Esophagus (tissue), 2 donors: ENCODE measurements at regions not wholly inside any gene's neighbourhood (a gene's known extent, or its start where the extent isn't known, plus 50 kb on each side); places are given as distances from the start of the nearest gene placed in this dataset.

Source experiments
- H3K27ac ChIP-seq, 2 donors: one replicate each; pipeline ENCODE4 v1.5.1; 2013; ENCODE audit warnings: low read depth in 2 of 2, mild to moderate bottlenecking in 2 of 2, inconsistent platforms in 1 of 2, low read length in 1 of 2, moderate library complexity in 1 of 2
- H3K27me3 ChIP-seq, 2 donors: one replicate each; pipeline ENCODE4 v1.6.1; 2013; ENCODE audit warnings: low read length in 2 of 2, control low read depth in 1 of 2, mild to moderate bottlenecking in 1 of 2; ENCODE audit not compliant: insufficient read depth in 2 of 2, control insufficient read depth in 1 of 2
- H3K36me3 ChIP-seq, 2 donors: one replicate each; pipeline ENCODE4 v1.6.1; 2013; ENCODE audit warnings: low read length in 1 of 2; ENCODE audit not compliant: control insufficient read depth in 2 of 2, insufficient read depth in 2 of 2
- H3K4me1 ChIP-seq, 2 donors: one replicate each; pipeline ENCODE4 v1.6.1; 2013; ENCODE audit warnings: low read length in 1 of 2; ENCODE audit not compliant: control insufficient read depth in 2 of 2, insufficient read depth in 2 of 2
- H3K4me3 ChIP-seq, 2 donors: one replicate each; pipeline ENCODE4 v1.5.1; 2013; ENCODE audit warnings: low read length in 2 of 2, mild to moderate bottlenecking in 2 of 2, low read depth in 1 of 2, moderate library complexity in 1 of 2
- H3K9me3 ChIP-seq, 2 donors: one replicate each; pipeline ENCODE4 v1.6.1; 2013; ENCODE audit warnings: mild to moderate bottlenecking in 2 of 2, low read depth in 1 of 2, low read length in 1 of 2, moderate library complexity in 1 of 2; ENCODE audit not compliant: control insufficient read depth in 2 of 2, insufficient read depth in 1 of 2
- WGBS, 2 donors: extraction: QIAGEN DNeasy Blood & Tissue Kit; methylation state at CpG; one replicate each; pipeline ENCODE4 v1.1.7; 2013; 5-methylcytosine and 5-hydroxymethylcytosine counted together
- donor health status: healthy with polysubstance abuse.
- donor health status: Bipolar disorder and iron deficiency.

DNA sequence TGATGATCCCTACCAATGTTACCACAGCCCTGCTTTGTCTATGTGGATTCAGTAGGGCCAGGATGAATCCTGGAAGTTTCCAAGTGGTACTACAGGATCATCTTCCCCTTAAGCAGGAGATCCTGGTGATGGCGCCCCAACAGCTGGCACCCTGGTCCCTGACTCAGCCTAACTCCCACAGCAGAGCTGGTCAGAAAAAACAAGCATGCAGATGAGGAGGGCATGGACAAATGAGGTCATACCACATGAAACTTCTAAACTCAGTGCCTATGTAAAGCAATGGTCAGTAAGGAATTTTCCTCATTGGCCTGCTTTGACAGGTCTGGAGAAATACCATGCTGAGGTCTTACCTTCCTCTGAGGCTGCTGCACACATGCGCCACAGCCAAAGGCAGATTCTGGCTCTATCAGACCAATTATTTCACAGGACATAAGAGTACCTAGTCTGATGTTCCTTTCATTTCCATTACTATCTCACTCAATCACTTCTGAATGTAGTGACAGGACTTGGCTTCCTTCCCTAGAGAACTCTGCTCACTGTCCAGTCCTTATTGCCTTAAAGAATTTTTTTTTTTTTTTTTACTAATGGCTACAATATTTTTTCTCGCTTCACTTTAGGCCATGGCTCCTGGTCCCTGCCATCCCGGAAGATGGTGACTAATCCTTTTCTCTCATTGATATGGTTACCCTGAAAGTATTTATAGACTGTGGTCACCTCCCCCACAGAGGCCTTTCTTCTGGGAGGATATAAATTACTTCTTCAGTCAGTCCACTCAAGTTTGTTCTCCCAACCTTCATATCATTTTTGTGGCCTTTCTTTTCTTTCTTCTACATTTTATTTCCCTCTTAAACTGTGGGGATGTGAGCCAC lies 525.2 kb upstream of the PSMD7 start:
- Histone ChIP-seq H3K9me3 (no peaks in the 10 kb centered on the region), H3K4me3 (no peak overlapping the region), H3K4me1 (peaks cover 0 to 3% of the 10 kb centered on the region in 2 donors), H3K36me3 (no peaks in the 10 kb centered on the region), H3K27ac (no peak overlapping the region), H3K27me3 (no peaks in the 10 kb centered on the region)
- WGBS, 2 donors, result 90 to 94% methylated on average over 4 of the region's 4 CpGs

DNA sequence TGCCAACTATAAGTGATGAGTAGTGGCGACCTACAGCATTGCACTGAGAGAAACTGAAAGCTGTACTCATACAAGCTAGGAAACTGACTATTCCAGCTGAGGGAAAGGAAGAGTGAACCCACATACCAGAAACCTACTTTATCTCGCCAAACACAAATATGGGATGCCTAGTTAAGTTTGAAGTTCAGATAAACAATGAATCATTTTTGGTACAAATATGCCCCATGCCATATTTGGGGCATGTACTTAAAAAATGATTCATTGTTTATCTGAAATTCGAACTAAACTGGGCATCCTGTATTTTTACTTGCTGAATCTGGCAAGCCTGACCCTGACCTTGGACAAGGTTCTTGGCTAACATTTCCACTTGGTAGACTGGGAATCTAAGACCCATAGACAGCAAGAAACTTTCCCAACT lies 527.8 kb upstream of the PSMD7 start:
- 34 to 47% methylated on average over 3 of the region's 3 CpGs for WGBS, 2 donors
- Histone ChIP-seq H3K36me3 (no peaks in the 10 kb centered on the region), H3K27ac (no peak overlapping the region), H3K4me1 (peaks cover 0 to 3% of the 10 kb centered on the region in 2 donors), H3K4me3 (no peak overlapping the region), H3K9me3 (no peaks in the 10 kb centered on the region), H3K27me3 (no peaks in the 10 kb centered on the region)

DNA sequence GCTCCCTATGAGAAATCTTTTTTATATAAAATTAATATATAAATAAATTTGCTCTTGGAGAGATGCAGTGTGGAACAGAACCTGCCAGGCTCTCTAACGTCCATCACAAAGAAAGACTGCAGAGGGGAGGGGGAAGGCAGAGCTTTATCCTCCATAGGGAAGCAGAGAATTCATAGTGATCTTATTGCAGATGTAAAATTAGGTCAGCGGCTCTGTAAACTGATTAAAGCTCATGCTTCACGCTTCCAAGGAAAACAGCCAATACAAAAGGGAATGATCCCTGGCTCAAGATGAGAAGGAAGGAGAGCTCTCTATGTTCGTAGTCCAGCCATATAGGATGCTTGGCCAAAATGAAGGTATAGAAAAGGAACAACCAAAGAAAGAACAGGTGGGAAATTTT lies 532.3 kb upstream of the PSMD7 start:
- no peak overlapping the region for H3K27ac ChIP-seq
- H3K4me1 ChIP-seq, result peaks cover 0 to 3% of the 10 kb centered on the region in 2 donors
- no peaks in the 10 kb centered on the region for H3K27me3 ChIP-seq
- 41 to 45% methylated on average over 4 of the region's 4 CpGs for WGBS, 2 donors
- H3K9me3 ChIP-seq, result no peaks in the 10 kb centered on the region
- no peak overlapping the region for H3K4me3 ChIP-seq
- H3K36me3 ChIP-seq, result no peaks in the 10 kb centered on the region

DNA sequence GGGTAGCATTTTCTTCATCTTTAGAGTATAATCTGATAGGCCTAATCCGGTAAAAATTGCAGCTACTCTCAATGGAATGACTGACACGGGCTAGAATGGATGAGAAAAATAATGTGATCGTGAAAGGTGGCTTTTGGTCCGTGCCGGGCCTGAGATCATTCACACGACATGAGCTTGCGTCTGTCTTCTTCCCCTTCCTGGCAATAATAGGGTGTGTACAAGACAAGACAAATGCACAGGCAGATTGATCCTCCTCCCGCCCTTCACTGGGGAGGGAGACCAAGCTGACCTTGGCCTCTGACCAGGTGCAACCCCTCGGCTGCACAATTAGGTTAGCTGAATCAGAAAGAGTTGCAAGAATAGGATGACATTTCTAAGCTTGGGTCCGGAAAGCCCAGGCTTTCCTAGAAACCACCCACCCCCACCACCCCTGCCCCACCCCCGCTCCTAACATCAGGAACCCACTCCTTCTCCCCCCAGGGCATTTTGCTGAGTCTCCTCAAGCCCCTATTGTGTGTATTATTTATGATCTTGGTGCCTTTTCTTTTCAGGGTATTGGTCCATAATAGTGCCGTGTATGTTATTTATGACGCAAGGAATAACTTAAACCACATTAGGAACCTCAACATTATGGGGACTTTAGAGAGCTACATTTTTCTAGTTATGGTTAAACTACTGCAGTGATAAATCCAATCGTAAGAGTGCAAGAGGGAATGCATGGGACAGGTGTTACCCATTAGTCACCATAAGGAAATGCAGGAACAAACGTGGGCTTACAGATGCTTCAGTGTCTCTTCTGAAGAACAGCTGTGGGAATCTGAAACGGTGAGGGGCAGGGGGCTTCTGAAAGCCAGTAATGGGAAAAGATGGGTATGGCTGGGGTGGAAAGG lies 540.1 kb upstream of the PSMD7 start:
- peaks cover 0 to 2% of the 10 kb centered on the region in 2 donors for H3K4me1 ChIP-seq
- peaks cover 0 to 2% of the 10 kb centered on the region in 2 donors for H3K9me3 ChIP-seq
- no peaks in the 10 kb centered on the region for H3K36me3 ChIP-seq
- WGBS, 2 donors, result 78 to 83% methylated on average over 16 of the region's 16 CpGs
- no peak overlapping the region for H3K27ac ChIP-seq
- no peak overlapping the region for H3K4me3 ChIP-seq
- no peaks in the 10 kb centered on the region for H3K27me3 ChIP-seq

DNA sequence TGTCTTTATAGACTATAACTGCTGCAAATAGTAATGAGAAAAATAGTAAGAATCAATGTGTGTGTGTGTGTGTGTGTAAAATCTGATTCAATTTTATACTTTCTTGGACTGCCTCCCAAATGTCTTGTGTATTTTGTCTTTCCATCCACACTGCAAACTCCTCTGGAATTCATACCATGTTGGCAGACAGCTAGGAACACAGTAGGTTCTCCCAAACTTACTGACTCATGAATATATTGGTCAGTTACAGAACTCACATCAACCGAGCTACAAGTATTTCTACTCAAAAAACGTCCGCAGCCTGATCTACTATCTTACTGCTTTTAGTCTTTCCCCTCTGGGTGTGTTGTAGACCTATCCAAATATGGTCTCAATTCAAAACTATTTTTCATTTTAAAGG lies 542.7 kb upstream of the PSMD7 start:
- no peaks in the 10 kb centered on the region for H3K27me3 ChIP-seq
- H3K36me3 ChIP-seq, result no peaks in the 10 kb centered on the region
- no peak overlapping the region for H3K27ac ChIP-seq
- no peak overlapping the region for H3K4me3 ChIP-seq
- H3K9me3 ChIP-seq, result no peaks in the 10 kb centered on the region
- WGBS, 2 donors, result 70 to 71% methylated on average over 3 of the region's 3 CpGs
- peaks cover 0 to 2% of the 10 kb centered on the region in 2 donors for H3K4me1 ChIP-seq

DNA sequence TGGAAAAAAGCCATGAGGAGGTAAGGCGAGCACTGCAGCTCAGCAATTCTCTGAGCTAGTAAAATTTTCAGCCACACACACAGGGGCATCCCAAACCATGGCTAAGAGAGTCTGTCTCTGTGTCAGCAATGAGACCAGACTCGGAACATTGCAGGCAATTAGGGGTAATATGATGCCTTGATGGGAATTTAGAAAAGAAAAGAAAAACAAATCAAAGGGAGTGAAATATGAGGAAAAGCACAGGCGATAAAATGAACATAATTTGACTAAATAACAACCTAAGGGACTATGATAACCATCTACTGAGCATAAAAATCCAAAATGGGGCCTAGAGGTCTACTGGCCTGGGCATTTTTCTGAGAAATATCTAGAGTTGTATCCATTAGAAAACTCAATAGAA lies 546.0 kb upstream of the PSMD7 start:
- Histone ChIP-seq H3K27ac (no peak overlapping the region), H3K27me3 (peaks cover 0 to 2% of the 10 kb centered on the region in 2 donors), H3K9me3 (no peaks in the 10 kb centered on the region), H3K36me3 (no peaks in the 10 kb centered on the region), H3K4me3 (no peak overlapping the region), H3K4me1 (peaks cover 0 to 2% of the 10 kb centered on the region in 2 donors)
- 72 to 81% methylated on average over 3 of the region's 3 CpGs for WGBS, 2 donors

DNA sequence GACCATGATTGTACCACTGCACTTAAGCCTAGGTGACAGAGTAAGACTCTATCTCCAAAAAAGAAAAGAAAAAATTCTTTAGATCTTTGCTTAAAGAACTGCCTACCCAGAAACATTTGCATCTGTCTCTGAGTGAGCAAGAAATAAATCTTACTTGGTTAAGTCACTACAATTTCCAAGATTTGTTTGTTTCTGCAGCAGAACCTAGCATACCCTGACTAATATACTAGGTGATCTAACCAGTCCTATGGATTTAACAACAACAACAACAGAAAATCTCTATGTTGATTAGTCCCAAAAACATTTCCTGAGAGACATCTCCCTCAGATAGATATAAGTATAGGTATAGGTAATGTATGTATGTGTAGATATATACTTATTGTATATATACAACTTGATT lies 549.3 kb upstream of the PSMD7 start:
- H3K4me1 ChIP-seq, result no peaks in the 10 kb centered on the region
- no peaks in the 10 kb centered on the region for H3K9me3 ChIP-seq
- H3K36me3 ChIP-seq, result no peaks in the 10 kb centered on the region
- no peak overlapping the region for H3K4me3 ChIP-seq
- H3K27ac ChIP-seq, result no peak overlapping the region
- H3K27me3 ChIP-seq, result peaks cover 0 to 2% of the 10 kb centered on the region in 2 donors

DNA sequence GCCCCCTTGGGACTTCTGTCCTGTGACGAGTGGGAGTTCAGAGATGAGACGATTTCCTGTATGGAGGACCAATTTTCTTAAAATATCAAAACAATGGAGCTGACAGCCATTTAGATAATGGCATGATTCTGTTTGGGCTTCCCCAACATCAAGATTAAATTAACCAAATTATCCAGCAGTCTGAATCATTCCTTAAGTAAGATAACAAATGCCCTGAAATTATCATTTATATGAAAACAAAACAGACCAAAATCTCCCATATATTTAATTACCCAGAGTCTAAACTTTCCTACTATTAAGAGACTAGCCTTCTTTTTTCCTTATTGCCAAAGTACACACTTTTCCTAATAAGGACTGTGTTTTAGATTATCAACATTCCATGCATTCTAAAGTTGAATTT lies 550.1 kb upstream of the PSMD7 start:
- Histone ChIP-seq H3K9me3 (no peaks in the 10 kb centered on the region), H3K4me1 (no peaks in the 10 kb centered on the region), H3K36me3 (no peaks in the 10 kb centered on the region), H3K27ac (no peak overlapping the region), H3K4me3 (no peak overlapping the region), H3K27me3 (peaks cover 0 to 2% of the 10 kb centered on the region in 2 donors)
- WGBS, 2 donors, result 72% methylated on average over 2 of the region's 2 CpGs

DNA sequence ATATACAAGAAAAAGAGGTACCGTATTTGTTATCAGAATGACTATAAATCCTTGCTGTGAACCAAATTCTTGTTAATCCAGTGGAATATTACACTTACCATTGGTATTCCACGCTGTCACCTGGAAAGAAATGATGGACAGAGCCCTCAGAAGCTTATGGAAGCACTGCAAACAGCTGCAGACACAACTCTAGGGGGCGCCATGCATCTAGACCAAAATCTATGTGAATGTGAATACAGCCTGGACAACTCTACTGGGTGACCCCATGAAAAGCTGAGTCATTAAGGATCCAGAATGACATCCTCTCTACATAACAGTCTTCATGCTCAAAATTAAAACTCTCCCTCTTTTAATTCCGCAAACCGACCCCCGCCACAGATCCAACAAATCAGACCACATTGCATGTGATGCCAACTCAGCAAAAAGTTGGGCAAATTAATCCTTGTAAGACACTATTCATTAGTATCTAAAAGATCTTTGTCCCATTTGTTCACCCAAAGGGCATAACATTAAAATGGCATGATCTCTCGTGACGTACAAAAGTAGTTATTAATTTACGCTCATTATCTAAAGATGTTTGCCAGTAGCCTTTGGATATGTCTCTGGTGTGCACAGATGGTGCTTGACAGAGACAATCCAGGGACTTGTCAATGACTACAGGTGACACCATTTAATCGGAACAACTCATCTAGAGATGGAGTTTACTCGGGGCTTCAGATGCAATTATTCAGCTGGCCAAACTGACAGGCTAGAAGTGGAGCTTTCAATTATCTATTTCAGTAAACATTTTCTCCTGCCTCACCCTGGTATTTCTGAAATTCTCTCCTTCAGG lies 552.7 kb upstream of the PSMD7 start:
- Histone ChIP-seq H3K9me3 (peaks cover 0 to 3% of the 10 kb centered on the region in 2 donors), H3K36me3 (no peaks in the 10 kb centered on the region), H3K4me3 (no peak overlapping the region), H3K4me1 (no peaks in the 10 kb centered on the region), H3K27me3 (peaks cover 0 to 2% of the 10 kb centered on the region in 2 donors), H3K27ac (no peak overlapping the region)
- 77 to 80% methylated on average over 11 of the region's 11 CpGs for WGBS, 2 donors
